Tibial nerve (tissue), 4 donors: ENCODE measurements at regions not wholly inside any gene's neighbourhood (a gene's known extent, or its start where the extent isn't known, plus 50 kb on each side); places are given as distances from the start of the nearest gene placed in this dataset.

Experiments
- EP300 ChIP-seq, 2 donors: sonication (generic); formaldehyde crosslinking; IDR thresholded peaks; one replicate each; pipeline ENCODE4 v1.6.1; 2017; ENCODE audit warnings: antibody characterized with exemption in 2 of 2, mild to moderate bottlenecking in 1 of 2
- POLR2A ChIP-seq, 2 donors: fragments of 450-650 bp; IDR thresholded peaks; one replicate each; pipeline ENCODE4 v1.6.1; 2017; ENCODE audit warnings: antibody characterized with exemption in 2 of 2, mild to moderate bottlenecking in 2 of 2, moderate library complexity in 2 of 2
- TF ChIP-seq, protein P1 (sequence below), 5 experiments: fragments of 200-600 bp in 3 of 5; fragments of 450-650 bp in 2 of 5; sonication (generic) in 3 of 5; IDR thresholded peaks; one replicate each; pipeline ENCODE4 v1.5.1; 2016 to 2019; ENCODE audit warnings: antibody characterized with exemption in 5 of 5, mild to moderate bottlenecking in 3 of 5, moderate library complexity in 2 of 5

DNA sequence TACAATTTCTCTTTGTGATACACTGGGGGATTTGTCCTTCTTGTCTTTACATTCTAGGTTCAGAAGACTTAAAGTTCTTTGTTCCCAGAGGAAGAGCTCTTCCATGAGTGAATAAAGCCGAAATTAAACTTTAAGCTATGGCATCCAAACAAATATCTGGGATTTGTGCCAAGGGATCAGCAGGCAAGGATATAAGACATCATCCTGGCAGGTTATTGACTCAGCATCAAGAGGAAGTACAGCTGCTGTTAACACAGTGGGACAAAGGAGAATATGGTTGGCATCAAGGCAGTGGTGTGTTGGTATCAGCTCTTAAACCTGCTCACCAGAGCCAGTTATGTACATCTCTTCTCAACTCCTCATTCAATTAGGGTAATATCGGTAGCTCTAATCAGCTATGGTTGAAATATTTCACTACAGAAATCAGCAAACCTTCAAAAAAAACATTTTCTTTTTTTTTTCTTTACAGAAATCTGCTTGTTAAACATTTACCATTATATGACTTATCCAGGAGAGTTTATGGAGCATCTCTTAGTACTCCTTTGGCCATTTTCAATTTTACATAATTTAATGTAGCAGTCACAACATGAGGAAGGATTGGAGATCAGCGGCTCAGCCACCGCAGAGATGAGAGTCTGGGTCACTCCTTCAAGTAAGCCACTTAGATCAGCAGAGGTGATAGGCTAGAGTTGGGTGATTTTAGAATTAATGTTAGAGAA lies 1198.6 kb upstream of the EPHA6 start:
- TF ChIP-seq, protein P1, sequence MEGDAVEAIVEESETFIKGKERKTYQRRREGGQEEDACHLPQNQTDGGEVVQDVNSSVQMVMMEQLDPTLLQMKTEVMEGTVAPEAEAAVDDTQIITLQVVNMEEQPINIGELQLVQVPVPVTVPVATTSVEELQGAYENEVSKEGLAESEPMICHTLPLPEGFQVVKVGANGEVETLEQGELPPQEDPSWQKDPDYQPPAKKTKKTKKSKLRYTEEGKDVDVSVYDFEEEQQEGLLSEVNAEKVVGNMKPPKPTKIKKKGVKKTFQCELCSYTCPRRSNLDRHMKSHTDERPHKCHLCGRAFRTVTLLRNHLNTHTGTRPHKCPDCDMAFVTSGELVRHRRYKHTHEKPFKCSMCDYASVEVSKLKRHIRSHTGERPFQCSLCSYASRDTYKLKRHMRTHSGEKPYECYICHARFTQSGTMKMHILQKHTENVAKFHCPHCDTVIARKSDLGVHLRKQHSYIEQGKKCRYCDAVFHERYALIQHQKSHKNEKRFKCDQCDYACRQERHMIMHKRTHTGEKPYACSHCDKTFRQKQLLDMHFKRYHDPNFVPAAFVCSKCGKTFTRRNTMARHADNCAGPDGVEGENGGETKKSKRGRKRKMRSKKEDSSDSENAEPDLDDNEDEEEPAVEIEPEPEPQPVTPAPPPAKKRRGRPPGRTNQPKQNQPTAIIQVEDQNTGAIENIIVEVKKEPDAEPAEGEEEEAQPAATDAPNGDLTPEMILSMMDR (IDR thresholded peaks at IDR 0.05), result no peak
- TF ChIP-seq POLR2A (IDR thresholded peaks at IDR 0.05) (no peak), EP300 (IDR thresholded peaks at IDR 0.05) (no peak)
